WI38 (cell line): ENCODE measurements at regions not wholly inside any gene's neighbourhood (a gene's known extent, or its start where the extent isn't known, plus 50 kb on each side); places are given as distances from the start of the nearest gene placed in this dataset.
"Not testable (repeated sequence)": the region's sequence is repeated elsewhere in the genome, so short reads cannot be mapped to it uniquely, and the experiment has no call there.

Source experiments
- H3K4me3 ChIP-seq: 2 replicates; pipeline ENCODE4 v1.5.1; 2011; ENCODE audit warnings: low read depth, mild to moderate bottlenecking, control low read depth, low read length
- TF ChIP-seq, protein P1 (sequence below): IDR thresholded peaks from 2 replicates; pipeline ENCODE4 v1.5.1; 2012; ENCODE audit warnings: low read depth, mild to moderate bottlenecking, control low read depth, low read length

DNA sequence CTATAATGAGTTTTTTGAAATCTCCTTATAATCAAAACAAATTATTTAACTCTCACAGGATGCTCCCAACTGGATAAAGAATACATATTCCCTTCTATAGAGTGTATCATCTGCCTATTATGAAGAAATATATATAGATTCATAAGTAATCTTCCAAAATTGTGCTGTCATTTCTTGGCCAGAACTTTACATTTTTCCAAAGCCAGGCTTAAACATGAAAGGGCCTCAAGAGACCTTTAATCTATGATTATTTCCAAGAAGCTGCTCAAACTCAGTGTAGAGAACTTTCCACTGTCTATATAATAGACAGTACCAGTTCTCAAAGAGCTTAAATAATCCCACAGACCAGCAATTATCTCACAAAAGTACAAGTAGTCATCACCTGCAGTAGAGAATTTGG, 211.0 kb downstream of the AKAIN1 start:
- H3K4me3 ChIP-seq = no peak overlapping the region
- TF ChIP-seq, protein P1, sequence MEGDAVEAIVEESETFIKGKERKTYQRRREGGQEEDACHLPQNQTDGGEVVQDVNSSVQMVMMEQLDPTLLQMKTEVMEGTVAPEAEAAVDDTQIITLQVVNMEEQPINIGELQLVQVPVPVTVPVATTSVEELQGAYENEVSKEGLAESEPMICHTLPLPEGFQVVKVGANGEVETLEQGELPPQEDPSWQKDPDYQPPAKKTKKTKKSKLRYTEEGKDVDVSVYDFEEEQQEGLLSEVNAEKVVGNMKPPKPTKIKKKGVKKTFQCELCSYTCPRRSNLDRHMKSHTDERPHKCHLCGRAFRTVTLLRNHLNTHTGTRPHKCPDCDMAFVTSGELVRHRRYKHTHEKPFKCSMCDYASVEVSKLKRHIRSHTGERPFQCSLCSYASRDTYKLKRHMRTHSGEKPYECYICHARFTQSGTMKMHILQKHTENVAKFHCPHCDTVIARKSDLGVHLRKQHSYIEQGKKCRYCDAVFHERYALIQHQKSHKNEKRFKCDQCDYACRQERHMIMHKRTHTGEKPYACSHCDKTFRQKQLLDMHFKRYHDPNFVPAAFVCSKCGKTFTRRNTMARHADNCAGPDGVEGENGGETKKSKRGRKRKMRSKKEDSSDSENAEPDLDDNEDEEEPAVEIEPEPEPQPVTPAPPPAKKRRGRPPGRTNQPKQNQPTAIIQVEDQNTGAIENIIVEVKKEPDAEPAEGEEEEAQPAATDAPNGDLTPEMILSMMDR = no peak

DNA sequence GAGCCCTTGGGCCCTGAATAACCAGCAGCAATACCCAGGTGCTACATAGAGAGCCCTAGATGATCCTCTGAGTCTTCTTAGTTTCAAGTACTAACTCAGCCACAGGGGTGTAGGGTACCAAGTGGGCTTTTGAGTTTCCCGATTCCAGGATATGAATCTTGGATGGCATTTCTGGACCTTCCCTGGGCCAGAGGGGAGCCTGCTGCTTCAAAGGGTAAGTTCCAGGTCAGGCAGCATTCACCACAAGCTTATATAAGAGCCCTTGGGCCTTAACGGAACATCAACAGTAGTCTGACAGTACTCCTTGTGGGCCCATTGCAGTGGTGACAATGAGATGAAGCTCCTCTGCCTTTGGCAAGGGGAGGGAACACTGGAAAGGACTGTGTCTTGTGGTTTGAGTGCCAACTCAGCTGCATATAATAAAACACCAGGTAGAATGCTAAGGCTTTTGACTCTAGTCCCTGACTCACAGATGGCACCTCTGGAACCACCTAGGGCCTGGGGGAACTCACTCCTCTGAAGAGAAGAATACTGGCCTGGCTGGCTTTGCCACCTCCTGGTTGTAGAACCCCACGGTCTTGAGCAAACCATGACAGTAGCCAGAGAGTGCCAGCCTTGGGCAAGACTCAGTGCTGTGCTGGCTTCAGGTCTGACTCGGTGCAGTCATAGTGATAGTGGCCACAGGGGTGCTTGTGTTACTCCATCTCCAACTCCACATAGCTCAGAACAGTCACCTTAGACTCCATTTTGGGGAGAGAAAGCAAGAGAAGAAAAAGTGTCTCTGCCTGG, 235.7 kb downstream of the AKAIN1 start:
- no peak overlapping the region for H3K4me3 ChIP-seq
- TF ChIP-seq, protein P1 = no peak

DNA sequence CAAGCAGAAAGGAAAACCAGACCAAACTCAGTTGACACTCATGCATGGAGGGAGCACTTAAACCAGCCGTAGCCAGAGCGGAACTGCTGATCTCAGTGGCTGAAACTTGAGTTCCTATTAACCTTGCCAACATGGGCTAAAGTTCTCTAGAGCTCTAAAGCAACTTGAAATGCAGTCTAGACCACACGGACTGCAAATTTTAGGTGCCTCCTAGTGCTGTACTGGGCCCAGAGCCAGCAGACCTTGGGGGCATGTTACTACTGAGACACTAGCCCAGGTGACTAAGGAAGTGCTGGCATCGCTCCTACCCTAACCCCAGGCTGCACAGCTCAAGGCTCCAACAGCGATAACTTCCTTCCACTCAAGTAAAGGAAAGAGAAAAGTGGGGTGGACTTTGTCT, 236.5 kb downstream of the AKAIN1 start:
- TF ChIP-seq, protein P1 = no peak
- H3K4me3 ChIP-seq = no peak overlapping the region

DNA sequence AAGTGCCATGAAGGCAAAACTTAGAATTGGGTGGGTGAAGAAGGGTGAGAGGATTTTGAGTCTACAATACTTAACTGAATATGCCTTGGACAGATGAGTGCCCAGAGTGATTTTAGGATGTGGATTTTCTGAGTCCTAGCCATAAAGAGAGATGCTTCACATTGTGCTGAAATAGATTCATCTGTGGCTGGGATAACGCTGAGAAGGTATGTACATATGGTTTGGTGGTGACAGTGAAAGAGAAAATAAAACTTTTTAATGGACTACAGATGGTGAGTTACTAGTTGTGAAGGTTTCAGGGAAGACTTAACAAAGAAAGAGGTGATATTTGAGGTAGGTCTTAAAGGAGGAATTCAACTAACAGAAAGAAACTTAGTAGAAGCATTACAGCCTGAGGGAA, 265.8 kb downstream of the AKAIN1 start:
- TF ChIP-seq, protein P1 = no peak

DNA sequence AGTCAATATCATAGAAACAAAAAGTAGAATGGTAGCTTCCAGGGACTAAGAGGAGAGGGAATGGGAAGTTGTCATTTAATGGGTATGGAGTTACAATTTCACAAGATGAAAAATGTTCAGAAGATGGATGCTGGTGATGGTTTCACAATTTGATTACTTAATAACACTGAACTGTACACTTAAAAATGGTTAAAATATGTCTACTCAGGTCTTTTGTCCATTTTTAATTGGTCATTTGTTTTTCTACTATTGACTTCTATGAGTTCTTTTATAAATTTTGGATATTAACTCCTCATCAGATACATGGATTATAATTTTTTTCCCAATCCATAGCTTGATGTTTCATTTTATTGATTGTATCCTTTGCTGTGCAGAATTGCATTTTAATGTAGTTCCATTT, 275.5 kb downstream of the AKAIN1 start:
- no peak overlapping the region for H3K4me3 ChIP-seq
- TF ChIP-seq, protein P1 = no peak

More for the DNA sequence above, 265.8 kb downstream of the AKAIN1 start:
- no peak overlapping the region for H3K4me3 ChIP-seq

DNA sequence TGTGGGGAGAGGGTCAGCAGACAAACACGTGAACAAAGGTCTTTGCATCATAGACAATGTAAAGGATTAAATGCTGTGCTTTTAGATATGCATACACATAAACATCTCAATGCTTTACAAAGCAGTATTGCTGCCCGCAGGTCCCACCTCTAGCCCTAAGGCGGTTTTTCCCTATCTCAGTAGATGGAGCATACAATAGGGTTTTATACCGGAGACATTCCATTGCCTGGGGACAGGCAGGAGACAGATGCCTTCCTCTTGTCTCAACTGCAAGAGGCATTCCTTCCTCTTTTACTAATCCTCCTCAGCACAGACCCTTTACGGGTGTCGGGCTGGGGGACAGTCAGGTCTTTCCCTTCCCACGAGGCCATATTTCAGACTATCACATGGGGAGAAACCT, 279.5 kb downstream of the AKAIN1 start:
- not testable (repeated sequence) for H3K4me3 ChIP-seq

DNA sequence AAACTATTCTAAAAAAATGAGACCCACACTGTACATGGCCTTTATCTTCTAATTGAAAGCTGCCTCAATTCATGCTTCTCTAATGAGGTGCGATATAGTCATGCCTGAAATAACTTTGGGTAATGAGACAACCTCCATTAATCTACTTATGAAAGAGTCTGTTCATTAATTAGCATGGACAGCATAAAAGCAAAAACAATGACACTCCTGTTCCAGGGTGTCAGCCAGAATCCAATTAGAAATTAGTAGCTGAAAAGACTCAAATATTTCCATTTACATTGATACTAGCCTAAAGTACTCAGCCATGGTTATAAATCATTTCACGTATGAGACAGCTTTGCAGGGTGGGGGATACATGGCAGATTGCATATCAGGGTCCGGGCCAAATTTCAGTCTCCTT, 288.7 kb downstream of the AKAIN1 start:
- TF ChIP-seq, protein P1 = no peak
- H3K4me3 ChIP-seq = no peak overlapping the region

DNA sequence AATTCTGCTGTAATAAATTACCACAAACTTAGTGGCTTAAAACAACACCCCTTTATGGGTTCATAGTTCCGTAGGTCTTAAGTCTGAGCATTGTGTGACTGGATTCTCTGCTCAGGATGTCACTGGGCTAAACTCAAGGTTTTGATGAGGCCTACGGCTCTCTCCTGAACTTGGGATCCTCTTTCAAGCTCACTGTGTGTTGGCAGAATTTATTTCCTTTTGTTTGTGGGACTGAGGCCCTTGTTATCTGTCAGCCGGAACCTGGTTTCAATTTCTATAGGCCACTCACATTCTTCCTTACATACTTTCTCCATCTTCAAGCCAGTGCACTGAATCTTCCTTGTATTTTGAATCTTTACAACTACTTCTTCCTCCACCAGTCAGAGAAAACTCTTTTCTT, 290.2 kb downstream of the AKAIN1 start:
- no peak overlapping the region for H3K4me3 ChIP-seq
- TF ChIP-seq, protein P1 = no peak
